SKM-1 (cell line): ENCODE measurements at regions not wholly inside any gene's neighbourhood (a gene's known extent, or its start where the extent isn't known, plus 50 kb on each side); places are given as distances from the start of the nearest gene placed in this dataset.

Source experiments
- DNase-seq: peaks from one replicate; lab custom pipeline; 2025; ENCODE audit not compliant: unreplicated experiment; lab: John Stamatoyannopoulos, UW

GRCh38 chr19:46911456-46911855 lies 50.7 kb downstream of the ARHGAP35 start:
- no peak for DNase-seq

- DNase-seq: no peak
Measured at GRCh38 chr19:46913198-46913851, 52.5 kb downstream of the ARHGAP35 start.

- no peak for DNase-seq
Measured at GRCh38 chr19:46913852-46914430, 53.1 kb downstream of the ARHGAP35 start.

- no peak for DNase-seq
Measured at GRCh38 chr19:46915386-46915785, 54.6 kb downstream of the ARHGAP35 start.

GRCh38 chr19:46917002-46917401 lies 56.2 kb downstream of the ARHGAP35 start:
- no peak for DNase-seq

- no peak for DNase-seq
Measured at GRCh38 chr19:46919324-46919723, 58.5 kb downstream of the ARHGAP35 start.

- DNase-seq: no peak
Measured at GRCh38 chr19:46920362-46920761, 59.6 kb downstream of the ARHGAP35 start.

GRCh38 chr19:46921071-46921470 lies 60.3 kb downstream of the ARHGAP35 start:
- DNase-seq: no peak

GRCh38 chr19:46922465-46922864 lies 61.7 kb downstream of the ARHGAP35 start:
- no peak for DNase-seq

- DNase-seq: no peak
Measured at GRCh38 chr19:46924874-46925547, 64.2 kb downstream of the ARHGAP35 start.

GRCh38 chr19:46925548-46925950 lies 64.8 kb downstream of the ARHGAP35 start:
- no peak for DNase-seq

- DNase-seq: no peak
Measured at GRCh38 chr19:46926170-46927071, 65.6 kb downstream of the ARHGAP35 start.

- DNase-seq: no peak
Measured at GRCh38 chr19:46927106-46927505, 66.3 kb downstream of the ARHGAP35 start.

GRCh38 chr19:46927893-46928292 lies 67.1 kb downstream of the ARHGAP35 start:
- DNase-seq: no peak

- DNase-seq: no peak
Measured at GRCh38 chr19:46928951-46929350, 68.2 kb downstream of the ARHGAP35 start.

- DNase-seq: no peak
Measured at GRCh38 chr19:46931202-46931601, 70.4 kb downstream of the ARHGAP35 start.

GRCh38 chr19:46932346-46932745 lies 71.5 kb downstream of the ARHGAP35 start:
- no peak for DNase-seq

GRCh38 chr19:46935066-46935663 lies 74.4 kb downstream of the ARHGAP35 start:
- no peak for DNase-seq

- DNase-seq: no peak
Measured at GRCh38 chr19:46943150-46943946, 76.3 kb upstream of the NPAS1 start.

GRCh38 chr19:46944123-46944748 lies 75.4 kb upstream of the NPAS1 start:
- no peak for DNase-seq
